Spleen (tissue), 11 donors: ENCODE measurements at regions not wholly inside any gene's neighbourhood (a gene's known extent, or its start where the extent isn't known, plus 50 kb on each side); places are given as distances from the start of the nearest gene placed in this dataset.

Source experiments
- DNase-seq: peaks from one replicate; pipeline ENCODE4 v3.0.0-alpha.2; 2020
- H3K27ac ChIP-seq, 8 donors: fragments of 200-600 bp; sonication (generic) in 7 of 8; 1 replicate in 4 of 8; 2 replicates in 4 of 8; pipeline versions ENCODE4 v1.5.0 to v1.8.0; 2016 to 2021; ENCODE audit warnings: inconsistent platforms in 4 of 8, mild to moderate bottlenecking in 4 of 8, moderate library complexity in 1 of 8
- H3K27me3 ChIP-seq, 7 donors: fragments of 200-600 bp; sonication (generic) in 6 of 7; replicated peaks in 1 of 7; 1 replicate in 4 of 7; 2 replicates in 3 of 7; pipeline versions ENCODE4 v1.5.0 to v1.8.0; 2016 to 2021; ENCODE audit warnings: inconsistent platforms in 3 of 7, mild to moderate bottlenecking in 1 of 7
- H3K36me3 ChIP-seq, 6 donors: fragments of 200-600 bp; sonication (generic) in 5 of 6; 1 replicate in 4 of 6; 2 replicates in 2 of 6; pipeline versions ENCODE4 v1.5.0 to v1.8.0; 2016 to 2021; ENCODE audit warnings: inconsistent platforms in 2 of 6
- H3K4me1 ChIP-seq, 6 donors: fragments of 200-600 bp; sonication (generic) in 5 of 6; 1 replicate in 3 of 6; 2 replicates in 3 of 6; pipeline versions ENCODE4 v1.5.0 to v1.8.0; 2016 to 2021; ENCODE audit warnings: inconsistent platforms in 3 of 6
- H3K4me3 ChIP-seq, 8 donors: fragments of 200-600 bp; sonication (generic) in 7 of 8; 1 replicate in 4 of 8; 2 replicates in 4 of 8; pipeline versions ENCODE4 v1.5.0 to v1.8.0; 2016 to 2021; ENCODE audit warnings: inconsistent platforms in 4 of 8, mild to moderate bottlenecking in 4 of 8, moderate library complexity in 2 of 8
- H3K9me3 ChIP-seq, 8 donors: fragments of 200-600 bp; sonication (generic) in 7 of 8; 1 replicate in 4 of 8; 2 replicates in 4 of 8; pipeline versions ENCODE4 v1.5.0 to v1.8.0; 2016 to 2021; ENCODE audit warnings: inconsistent platforms in 4 of 8
- CTCF ChIP-seq, 11 experiments: fragments of 200-600 bp in 7 of 11; fragments of 450-650 bp in 4 of 11; sonication (generic) in 4 of 11; IDR thresholded peaks in 8 of 11; conservative IDR thresholded peaks in 3 of 11; 1 replicate in 7 of 11; 2 replicates in 4 of 11; pipeline versions ENCODE4 v1.4.0 to v1.8.0; 2016 to 2021; ENCODE audit warnings: antibody characterized with exemption in 11 of 11, inconsistent platforms in 4 of 11, mild to moderate bottlenecking in 1 of 11
- POLR2A ChIP-seq, 3 donors: fragments of 450-650 bp; IDR thresholded peaks; one replicate each; pipeline ENCODE4 v1.5.1; 2017; ENCODE audit warnings: antibody characterized with exemption in 3 of 3, mild to moderate bottlenecking in 1 of 3
- POLR2AphosphoS5 ChIP-seq, 3 donors: sonication (generic); formaldehyde crosslinking; IDR thresholded peaks; one replicate each; pipeline ENCODE4 v1.5.1; 2017; ENCODE audit warnings: antibody characterized with exemption in 3 of 3
- WGBS, 5 donors: extraction: QIAGEN DNeasy Blood & Tissue Kit in 3 of 5; methylation state at CpG; one replicate each; pipeline versions ENCODE4 v1.1.5 to v1.1.7; 2013 to 2018; 5-methylcytosine and 5-hydroxymethylcytosine counted together
- intact Hi-C: fragments of 100-400 bp; cut with DNase I; formaldehyde crosslinking; loops from one replicate; pipeline ENCODE4 v1.15.0; 2023; ENCODE audit warnings: low total_unique reads
- donor health status: healthy with polysubstance abuse.
- donor health status: DM: no; HTN: no; CAD: no; lungs with moderate emphysema.
- donor health status: DM: no; HTN: no; CAD: no.
- donor health status: Bipolar disorder and iron deficiency.
- donor health status: healthy.
- donor health status: DM: no; HTN: no; CAD: no.
- donor health status: DM: yes; HTN: yes; CAD: no.

GRCh38 chr18:44521668-44522022, 159.0 kb upstream of the SETBP1 start:
- intact Hi-C loops: no loop called here
- Histone ChIP-seq H3K4me1 (peaks cover 0 to 6% (median under 1%) of the 10 kb centered on the region in 6 donors), H3K27me3 (no peaks in the 10 kb centered on the region), H3K4me3 (no peak overlapping the region), H3K36me3 (no peaks in the 10 kb centered on the region), H3K27ac (no peak overlapping the region), H3K9me3 (no peaks in the 10 kb centered on the region)
- no peak for TF ChIP-seq POLR2A (IDR thresholded peaks at IDR 0.05)
- no peak for TF ChIP-seq CTCF (IDR thresholded peaks at IDR 0.05 in 8 of 11, conservative IDR thresholded peaks at IDR 0.05 in 3 of 11)
- no peak for TF ChIP-seq POLR2AphosphoS5 (IDR thresholded peaks at IDR 0.05)
- DNase-seq: no peak

- Histone ChIP-seq H3K9me3 (no peaks in the 10 kb centered on the region), H3K36me3 (no peaks in the 10 kb centered on the region), H3K27me3 (no peaks in the 10 kb centered on the region), H3K4me3 (no peak overlapping the region), H3K4me1 (peaks cover 0 to 16% (median 7%) of the 10 kb centered on the region in 6 donors), H3K27ac (peak overlapping the region in 4 of 8 donors; percentile 8 to 68 (median 22))
- intact Hi-C loops: no loop called here
- no peak for DNase-seq
- TF ChIP-seq POLR2AphosphoS5 (IDR thresholded peaks at IDR 0.05) (no peak), CTCF (IDR thresholded peaks at IDR 0.05 in 8 of 11, conservative IDR thresholded peaks at IDR 0.05 in 3 of 11) (no peak), POLR2A (IDR thresholded peaks at IDR 0.05) (no peak)
These were observed 153.8 kb upstream of the SETBP1 start for GRCh38 chr18:44526705-44527415.

GRCh38 chr18:44533071-44533470, 147.6 kb upstream of the SETBP1 start:
- no peak for DNase-seq
- Histone ChIP-seq H3K27me3 (no peaks in the 10 kb centered on the region), H3K36me3 (no peaks in the 10 kb centered on the region), H3K4me1 (no peaks in the 10 kb centered on the region), H3K27ac (no peak overlapping the region), H3K4me3 (no peak overlapping the region), H3K9me3 (no peaks in the 10 kb centered on the region)
- intact Hi-C loops: no loop called here
- TF ChIP-seq POLR2A (IDR thresholded peaks at IDR 0.05) (no peak), CTCF (IDR thresholded peaks at IDR 0.05 in 8 of 11, conservative IDR thresholded peaks at IDR 0.05 in 3 of 11) (no peak), POLR2AphosphoS5 (IDR thresholded peaks at IDR 0.05) (no peak)
- 68 to 86% (median 82%) methylated on average over 2 of the region's 2 CpGs for WGBS, 5 donors

- DNase-seq: no peak
- Histone ChIP-seq H3K36me3 (no peaks in the 10 kb centered on the region), H3K27me3 (no peaks in the 10 kb centered on the region), H3K27ac (no peak overlapping the region), H3K9me3 (no peaks in the 10 kb centered on the region), H3K4me3 (no peak overlapping the region), H3K4me1 (no peaks in the 10 kb centered on the region)
- TF ChIP-seq POLR2AphosphoS5 (IDR thresholded peaks at IDR 0.05) (no peak), CTCF (IDR thresholded peaks at IDR 0.05 in 8 of 11, conservative IDR thresholded peaks at IDR 0.05 in 3 of 11) (no peak), POLR2A (IDR thresholded peaks at IDR 0.05) (no peak)
- intact Hi-C loops: no loop called here
- WGBS, 5 donors: 41 to 74% (median 56%) methylated on average over 1 of the region's 1 CpG
These were observed 144.6 kb upstream of the SETBP1 start for GRCh38 chr18:44536046-44536445.
